ENCODE measurements at regions not wholly inside any gene's neighbourhood (a gene's known extent, or its start where the extent isn't known, plus 50 kb on each side); places are given as distances from the start of the nearest gene placed in this dataset.

GRCh38 chr4:84239278-84239845, 259.7 kb downstream of the NKX6-1 start:
- TF ChIP-seq, protein P1, sequence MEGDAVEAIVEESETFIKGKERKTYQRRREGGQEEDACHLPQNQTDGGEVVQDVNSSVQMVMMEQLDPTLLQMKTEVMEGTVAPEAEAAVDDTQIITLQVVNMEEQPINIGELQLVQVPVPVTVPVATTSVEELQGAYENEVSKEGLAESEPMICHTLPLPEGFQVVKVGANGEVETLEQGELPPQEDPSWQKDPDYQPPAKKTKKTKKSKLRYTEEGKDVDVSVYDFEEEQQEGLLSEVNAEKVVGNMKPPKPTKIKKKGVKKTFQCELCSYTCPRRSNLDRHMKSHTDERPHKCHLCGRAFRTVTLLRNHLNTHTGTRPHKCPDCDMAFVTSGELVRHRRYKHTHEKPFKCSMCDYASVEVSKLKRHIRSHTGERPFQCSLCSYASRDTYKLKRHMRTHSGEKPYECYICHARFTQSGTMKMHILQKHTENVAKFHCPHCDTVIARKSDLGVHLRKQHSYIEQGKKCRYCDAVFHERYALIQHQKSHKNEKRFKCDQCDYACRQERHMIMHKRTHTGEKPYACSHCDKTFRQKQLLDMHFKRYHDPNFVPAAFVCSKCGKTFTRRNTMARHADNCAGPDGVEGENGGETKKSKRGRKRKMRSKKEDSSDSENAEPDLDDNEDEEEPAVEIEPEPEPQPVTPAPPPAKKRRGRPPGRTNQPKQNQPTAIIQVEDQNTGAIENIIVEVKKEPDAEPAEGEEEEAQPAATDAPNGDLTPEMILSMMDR (IDR thresholded peaks at IDR 0.05) = no peak
- Histone ChIP-seq H3K27ac (ENCODE audit: low read depth in 1 of 2, low read length in 2 of 2) (no peak overlapping the region), H3K27me3 (ENCODE audit: control insufficient read depth in 1 of 2, insufficient read depth in 2 of 2, low read length in 2 of 2) (no peaks in the 10 kb centered on the region), H3K4me3 (ENCODE audit: low read length) (no peak overlapping the region), H3K36me3 (ENCODE audit: insufficient read depth, low read length) (no peaks in the 10 kb centered on the region), H3K4me1 (ENCODE audit: insufficient read depth, low read length) (no peaks in the 10 kb centered on the region), H3K9me3 (ENCODE audit: control insufficient read depth in 1 of 2, insufficient read depth in 1 of 2, low read length in 2 of 2) (peaks cover 0 to 11% of the 10 kb centered on the region in 2 experiments)
- H3K4me1 Mint-ChIP-seq (ENCODE audit: low read depth) = no peaks in the 10 kb centered on the region
- no peak overlapping the region for H3K4me3 Mint-ChIP-seq
- ChIA-PET CTCF (no interaction called here), POLR2A (no interaction called here)
- no peak overlapping the region for H3K27ac Mint-ChIP-seq
- no peaks in the 10 kb centered on the region for H3K36me3 Mint-ChIP-seq (ENCODE audit: low read depth)
- no peaks in the 10 kb centered on the region for H3K27me3 Mint-ChIP-seq
- ATAC-seq (ENCODE audit: poor library complexity) (no peak), DNase-seq (no peak)
- H3K9me3 Mint-ChIP-seq = no peaks in the 10 kb centered on the region
- intact Hi-C loops (cut with DNase I, micrococcal nuclease) = no loop called here

- ATAC-seq (ENCODE audit: poor library complexity) = no peak
- POLR2A ChIA-PET = no interaction called here
- DNase-seq = no peak
- no peaks in the 10 kb centered on the region for H3K36me3 Mint-ChIP-seq (ENCODE audit: low read depth)
- H3K27me3 ChIP-seq (ENCODE audit: control insufficient read depth in 1 of 2, insufficient read depth in 2 of 2, low read length in 2 of 2) = no peaks in the 10 kb centered on the region
- no peaks in the 10 kb centered on the region for H3K36me3 ChIP-seq (ENCODE audit: insufficient read depth, low read length)
- TF ChIP-seq, protein P1 (IDR thresholded peaks at IDR 0.05) = no peak
- H3K9me3 ChIP-seq (ENCODE audit: control insufficient read depth in 1 of 2, insufficient read depth in 1 of 2, low read length in 2 of 2) = peaks cover 0 to 3% of the 10 kb centered on the region in 2 experiments
- H3K4me3 Mint-ChIP-seq = no peak overlapping the region
- no peaks in the 10 kb centered on the region for H3K4me1 Mint-ChIP-seq (ENCODE audit: low read depth)
- CTCF ChIA-PET = no interaction called here
- no peak overlapping the region for H3K4me3 ChIP-seq (ENCODE audit: low read length)
- no peak overlapping the region for H3K27ac Mint-ChIP-seq
- H3K27me3 Mint-ChIP-seq = no peaks in the 10 kb centered on the region
- H3K27ac ChIP-seq (ENCODE audit: low read depth in 1 of 2, low read length in 2 of 2) = no peak overlapping the region
- H3K9me3 Mint-ChIP-seq = no peaks in the 10 kb centered on the region
- intact Hi-C loops (cut with DNase I, micrococcal nuclease) = no loop called here
- no peaks in the 10 kb centered on the region for H3K4me1 ChIP-seq (ENCODE audit: insufficient read depth, low read length)
These were observed 260.6 kb downstream of the NKX6-1 start for GRCh38 chr4:84238247-84239090.

DNA sequence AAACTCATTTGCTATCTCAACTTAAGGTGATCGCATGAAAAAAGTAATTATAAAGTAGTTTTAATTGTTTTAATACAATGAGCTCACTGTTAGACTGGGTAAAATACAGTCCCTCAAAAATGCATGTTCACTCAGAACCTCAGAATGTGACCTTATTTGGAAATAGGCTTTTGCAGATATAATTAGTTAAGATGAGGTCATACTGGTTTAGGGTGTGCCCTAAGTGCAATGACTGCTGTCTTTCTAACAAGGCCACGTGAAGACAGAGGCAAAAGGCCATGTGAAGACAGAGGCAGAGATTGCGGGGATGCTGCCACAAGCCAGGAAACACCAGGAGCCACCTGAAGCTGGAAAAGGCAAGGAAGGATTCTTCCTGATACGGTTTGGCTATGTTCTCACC, 262.1 kb downstream of the NKX6-1 start:
- H3K4me3 ChIP-seq (ENCODE audit: low read length) = no peak overlapping the region
- ATAC-seq (ENCODE audit: poor library complexity) (no peak), DNase-seq (no peak)
- TF ChIP-seq, protein P1 (IDR thresholded peaks at IDR 0.05) = no peak
- peaks cover 0 to 3% of the 10 kb centered on the region in 2 experiments for H3K9me3 ChIP-seq (ENCODE audit: control insufficient read depth in 1 of 2, insufficient read depth in 1 of 2, low read length in 2 of 2)
- H3K27ac ChIP-seq (ENCODE audit: low read depth in 1 of 2, low read length in 2 of 2) = no peak overlapping the region
- CTCF ChIA-PET = no interaction called here
- H3K27ac Mint-ChIP-seq = no peak overlapping the region
- no peaks in the 10 kb centered on the region for H3K27me3 ChIP-seq (ENCODE audit: control insufficient read depth in 1 of 2, insufficient read depth in 2 of 2, low read length in 2 of 2)
- no peaks in the 10 kb centered on the region for H3K4me1 Mint-ChIP-seq (ENCODE audit: low read depth)
- no peaks in the 10 kb centered on the region for H3K36me3 ChIP-seq (ENCODE audit: insufficient read depth, low read length)
- H3K9me3 Mint-ChIP-seq = no peaks in the 10 kb centered on the region
- H3K4me3 Mint-ChIP-seq = no peak overlapping the region
- no peaks in the 10 kb centered on the region for H3K27me3 Mint-ChIP-seq
- no peaks in the 10 kb centered on the region for H3K4me1 ChIP-seq (ENCODE audit: insufficient read depth, low read length)
- H3K36me3 Mint-ChIP-seq (ENCODE audit: low read depth) = no peaks in the 10 kb centered on the region
- POLR2A ChIA-PET = no interaction called here
- intact Hi-C loops (cut with DNase I, micrococcal nuclease) = no loop called here
